Activated CD4-positive, CD25-positive, alpha-beta regulatory T cell (primary cell): ENCODE measurements at regions not wholly inside any gene's neighbourhood (a gene's known extent, or its start where the extent isn't known, plus 50 kb on each side); places are given as distances from the start of the nearest gene placed in this dataset.

Experiments
- DNase-seq, 4 experiments: peaks; one replicate each; lab custom pipeline; 2025; lab: John Stamatoyannopoulos, UW

GRCh38 chr11:116255321-116255953, 517.4 kb downstream of the BUD13 start:
- DNase-seq: no peak

- no peak for DNase-seq
Observed at GRCh38 chr11:116250155-116250554, 522.6 kb downstream of the BUD13 start.

GRCh38 chr11:116249561-116249960, 523.2 kb downstream of the BUD13 start:
- DNase-seq: no peak

- DNase-seq: no peak
Observed at GRCh38 chr11:116244889-116245288, 527.9 kb downstream of the BUD13 start.

- no peak for DNase-seq
Observed at GRCh38 chr11:116244439-116244838, 528.3 kb downstream of the BUD13 start.

GRCh38 chr11:116243991-116244390, 528.8 kb downstream of the BUD13 start:
- no peak for DNase-seq

GRCh38 chr11:116242006-116242405, 530.8 kb downstream of the BUD13 start:
- DNase-seq: no peak

- DNase-seq: no peak
Observed at GRCh38 chr11:116240710-116241109, 532.1 kb downstream of the BUD13 start.

- no peak for DNase-seq
Observed at GRCh38 chr11:116239247-116239646, 533.5 kb downstream of the BUD13 start.

GRCh38 chr11:116234989-116235568, 537.7 kb downstream of the BUD13 start:
- DNase-seq: no peak

GRCh38 chr11:116233561-116233960, 539.2 kb downstream of the BUD13 start:
- DNase-seq: no peak

GRCh38 chr11:116232364-116232828, 540.4 kb downstream of the BUD13 start:
- no peak for DNase-seq

- DNase-seq: no peak
Observed at GRCh38 chr11:116231543-116231942, 541.2 kb downstream of the BUD13 start.

GRCh38 chr11:116230438-116230837, 542.3 kb downstream of the BUD13 start:
- DNase-seq: no peak

- DNase-seq: no peak
Observed at GRCh38 chr11:116229236-116229970, 543.4 kb downstream of the BUD13 start.

- DNase-seq: no peak
Observed at GRCh38 chr11:116226731-116227130, 546.1 kb downstream of the BUD13 start.

- DNase-seq: no peak
Observed at GRCh38 chr11:116225784-116226585, 546.8 kb downstream of the BUD13 start.

- no peak for DNase-seq
Observed at GRCh38 chr11:116225236-116225635, 547.6 kb downstream of the BUD13 start.

GRCh38 chr11:116224889-116225200, 547.9 kb downstream of the BUD13 start:
- DNase-seq: no peak

GRCh38 chr11:116224154-116224888, 548.5 kb downstream of the BUD13 start:
- DNase-seq: peak in 2 of 4 experiments; percentile 4 to 5

GRCh38 chr11:116221351-116221750, 551.4 kb downstream of the BUD13 start:
- no peak for DNase-seq

- DNase-seq: no peak
Observed at GRCh38 chr11:116219171-116219635, 553.6 kb downstream of the BUD13 start.
